ENCODE measurements at regions not wholly inside any gene's neighbourhood (a gene's known extent, or its start where the extent isn't known, plus 50 kb on each side); places are given as distances from the start of the nearest gene placed in this dataset.

DNA sequence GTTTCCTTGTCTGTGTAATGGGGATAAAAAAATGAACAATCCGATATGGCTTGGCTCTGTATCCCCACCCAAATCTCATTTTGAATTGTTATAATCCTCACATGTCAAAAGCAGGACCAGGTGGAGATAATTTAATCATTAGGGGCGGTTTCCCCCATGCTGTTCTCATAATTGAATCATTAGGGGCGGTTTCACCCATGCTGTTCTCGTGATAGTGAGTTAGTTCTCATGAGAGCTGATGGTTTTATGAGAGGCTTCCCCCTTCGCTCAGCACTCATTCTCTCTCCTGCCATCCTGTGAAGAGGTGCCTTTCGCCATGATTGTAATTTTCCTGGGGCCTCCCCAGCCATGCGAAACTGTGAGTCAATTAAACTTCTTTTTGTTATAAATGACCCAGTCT lies 633.5 kb downstream of the RAPGEF2 start:
- no peaks in the 10 kb centered on the region for H3K36me3 ChIP-seq (ENCODE audit: control insufficient read depth in 1 of 2, insufficient read depth in 2 of 2, low read length in 2 of 2)
- H3K4me1 ChIP-seq (ENCODE audit: control insufficient read depth in 1 of 2, insufficient read depth in 2 of 2, low read length in 2 of 2) = no peaks in the 10 kb centered on the region
- no peak overlapping the region for H3K4me3 ChIP-seq (replicated peaks in 1 of 2; ENCODE audit: low read depth in 1 of 2, low read length in 2 of 2)
- no peaks in the 10 kb centered on the region for H3K27me3 ChIP-seq (ENCODE audit: insufficient read depth, low read length)
- no peaks in the 10 kb centered on the region for H3K9me2 ChIP-seq (ENCODE audit: insufficient read depth)
- RAD21 ChIA-PET (ENCODE audit: low non-redundant PET in 1 of 2, low total read pairs in 2 of 2, uncharacterized antibody in 2 of 2, unreplicated experiment in 2 of 2) = no interaction called here
- no peaks in the 10 kb centered on the region for H3K9me3 ChIP-seq (ENCODE audit: control insufficient read depth in 1 of 2, insufficient read depth in 1 of 2, low read depth in 1 of 2, low read length in 2 of 2)
- H3K79me2 ChIP-seq (ENCODE audit: insufficient read depth, low read length) = no peaks in the 10 kb centered on the region
- H2AFZ ChIP-seq (ENCODE audit: low read depth, low read length, poor library complexity, severe bottlenecking) = no peak overlapping the region
- no peaks in the 10 kb centered on the region for H4K20me1 ChIP-seq (ENCODE audit: insufficient read depth)
- H3K9ac ChIP-seq (ENCODE audit: low read length) = no peak overlapping the region
- no peak for DNase-seq (ENCODE audit: low read depth, low spot score)
- BruUV-seq (replicated peaks) = no TSS peak
- H3K27ac ChIP-seq (ENCODE audit: low read depth, low read length) = no peak overlapping the region
- CTCF ChIA-PET = interaction anchor here (1.8 kb wide), 1 partner anchor 28 kb away, joined by 4 read pairs; no protein-coding TSS in a partner anchor
- ATAC-seq = no peak
- intact Hi-C loops (cut with micrococcal nuclease) = no loop called here
- no peak for TF ChIP-seq ZFX (IDR thresholded peaks at IDR 0.05)
- TF ChIP-seq SIN3A (IDR thresholded peaks at IDR 0.05; ENCODE audit: low read depth) = no peak
- TF ChIP-seq RAD21 (IDR thresholded peaks at IDR 0.05; ENCODE audit: low read depth) = no peak
- TF ChIP-seq ELF1 (IDR thresholded peaks at IDR 0.05; ENCODE audit: borderline replicate concordance, low read depth) = no peak
- TF ChIP-seq FOSL1 (IDR thresholded peaks at IDR 0.05; ENCODE audit: low read depth) = no peak
- no peak for TF ChIP-seq CBX3 (IDR thresholded peaks at IDR 0.05; ENCODE audit: low read depth)
- TF ChIP-seq, protein P1, sequence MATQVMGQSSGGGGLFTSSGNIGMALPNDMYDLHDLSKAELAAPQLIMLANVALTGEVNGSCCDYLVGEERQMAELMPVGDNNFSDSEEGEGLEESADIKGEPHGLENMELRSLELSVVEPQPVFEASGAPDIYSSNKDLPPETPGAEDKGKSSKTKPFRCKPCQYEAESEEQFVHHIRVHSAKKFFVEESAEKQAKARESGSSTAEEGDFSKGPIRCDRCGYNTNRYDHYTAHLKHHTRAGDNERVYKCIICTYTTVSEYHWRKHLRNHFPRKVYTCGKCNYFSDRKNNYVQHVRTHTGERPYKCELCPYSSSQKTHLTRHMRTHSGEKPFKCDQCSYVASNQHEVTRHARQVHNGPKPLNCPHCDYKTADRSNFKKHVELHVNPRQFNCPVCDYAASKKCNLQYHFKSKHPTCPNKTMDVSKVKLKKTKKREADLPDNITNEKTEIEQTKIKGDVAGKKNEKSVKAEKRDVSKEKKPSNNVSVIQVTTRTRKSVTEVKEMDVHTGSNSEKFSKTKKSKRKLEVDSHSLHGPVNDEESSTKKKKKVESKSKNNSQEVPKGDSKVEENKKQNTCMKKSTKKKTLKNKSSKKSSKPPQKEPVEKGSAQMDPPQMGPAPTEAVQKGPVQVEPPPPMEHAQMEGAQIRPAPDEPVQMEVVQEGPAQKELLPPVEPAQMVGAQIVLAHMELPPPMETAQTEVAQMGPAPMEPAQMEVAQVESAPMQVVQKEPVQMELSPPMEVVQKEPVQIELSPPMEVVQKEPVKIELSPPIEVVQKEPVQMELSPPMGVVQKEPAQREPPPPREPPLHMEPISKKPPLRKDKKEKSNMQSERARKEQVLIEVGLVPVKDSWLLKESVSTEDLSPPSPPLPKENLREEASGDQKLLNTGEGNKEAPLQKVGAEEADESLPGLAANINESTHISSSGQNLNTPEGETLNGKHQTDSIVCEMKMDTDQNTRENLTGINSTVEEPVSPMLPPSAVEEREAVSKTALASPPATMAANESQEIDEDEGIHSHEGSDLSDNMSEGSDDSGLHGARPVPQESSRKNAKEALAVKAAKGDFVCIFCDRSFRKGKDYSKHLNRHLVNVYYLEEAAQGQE (IDR thresholded peaks at IDR 0.05; ENCODE audit: low read depth) = no peak
- TF ChIP-seq YY1 (IDR thresholded peaks at IDR 0.05; ENCODE audit: extremely low read depth, insufficient replicate concordance, low read depth, low read length) = no peak
- no peak for TF ChIP-seq SP1 (IDR thresholded peaks at IDR 0.05; ENCODE audit: low read depth)
- TF ChIP-seq, protein P2, sequence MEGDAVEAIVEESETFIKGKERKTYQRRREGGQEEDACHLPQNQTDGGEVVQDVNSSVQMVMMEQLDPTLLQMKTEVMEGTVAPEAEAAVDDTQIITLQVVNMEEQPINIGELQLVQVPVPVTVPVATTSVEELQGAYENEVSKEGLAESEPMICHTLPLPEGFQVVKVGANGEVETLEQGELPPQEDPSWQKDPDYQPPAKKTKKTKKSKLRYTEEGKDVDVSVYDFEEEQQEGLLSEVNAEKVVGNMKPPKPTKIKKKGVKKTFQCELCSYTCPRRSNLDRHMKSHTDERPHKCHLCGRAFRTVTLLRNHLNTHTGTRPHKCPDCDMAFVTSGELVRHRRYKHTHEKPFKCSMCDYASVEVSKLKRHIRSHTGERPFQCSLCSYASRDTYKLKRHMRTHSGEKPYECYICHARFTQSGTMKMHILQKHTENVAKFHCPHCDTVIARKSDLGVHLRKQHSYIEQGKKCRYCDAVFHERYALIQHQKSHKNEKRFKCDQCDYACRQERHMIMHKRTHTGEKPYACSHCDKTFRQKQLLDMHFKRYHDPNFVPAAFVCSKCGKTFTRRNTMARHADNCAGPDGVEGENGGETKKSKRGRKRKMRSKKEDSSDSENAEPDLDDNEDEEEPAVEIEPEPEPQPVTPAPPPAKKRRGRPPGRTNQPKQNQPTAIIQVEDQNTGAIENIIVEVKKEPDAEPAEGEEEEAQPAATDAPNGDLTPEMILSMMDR (IDR thresholded peaks at IDR 0.05 in 2 of 3, conservative IDR thresholded peaks at IDR 0.05 in 1 of 3; ENCODE audit: borderline replicate concordance in 1 of 3, insufficient read depth in 1 of 3, low read depth in 2 of 3, low read length in 2 of 3) = no peak
- TF ChIP-seq, protein P3, sequence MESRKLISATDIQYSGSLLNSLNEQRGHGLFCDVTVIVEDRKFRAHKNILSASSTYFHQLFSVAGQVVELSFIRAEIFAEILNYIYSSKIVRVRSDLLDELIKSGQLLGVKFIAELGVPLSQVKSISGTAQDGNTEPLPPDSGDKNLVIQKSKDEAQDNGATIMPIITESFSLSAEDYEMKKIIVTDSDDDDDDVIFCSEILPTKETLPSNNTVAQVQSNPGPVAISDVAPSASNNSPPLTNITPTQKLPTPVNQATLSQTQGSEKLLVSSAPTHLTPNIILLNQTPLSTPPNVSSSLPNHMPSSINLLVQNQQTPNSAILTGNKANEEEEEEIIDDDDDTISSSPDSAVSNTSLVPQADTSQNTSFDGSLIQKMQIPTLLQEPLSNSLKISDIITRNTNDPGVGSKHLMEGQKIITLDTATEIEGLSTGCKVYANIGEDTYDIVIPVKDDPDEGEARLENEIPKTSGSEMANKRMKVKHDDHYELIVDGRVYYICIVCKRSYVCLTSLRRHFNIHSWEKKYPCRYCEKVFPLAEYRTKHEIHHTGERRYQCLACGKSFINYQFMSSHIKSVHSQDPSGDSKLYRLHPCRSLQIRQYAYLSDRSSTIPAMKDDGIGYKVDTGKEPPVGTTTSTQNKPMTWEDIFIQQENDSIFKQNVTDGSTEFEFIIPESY (IDR thresholded peaks at IDR 0.05; ENCODE audit: extremely low read depth, insufficient replicate concordance, low read length) = no peak
- no peak for TF ChIP-seq ZNF274 (IDR thresholded peaks at IDR 0.05; ENCODE audit: low read depth, low read length)
- no peak for TF ChIP-seq POLR2A (IDR thresholded peaks at IDR 0.05; ENCODE audit: borderline replicate concordance, extremely low read depth, insufficient read depth, insufficient read length)
- TF ChIP-seq CEBPB (IDR thresholded peaks at IDR 0.05; ENCODE audit: low read depth) = no peak
- no peak overlapping the region for H3K4me2 ChIP-seq (ENCODE audit: low read length)
- POLR2A ChIA-PET = no interaction called here

Data from HCT116 (cell line).